ENCODE measurements at regions not wholly inside any gene's neighbourhood (a gene's known extent, or its start where the extent isn't known, plus 50 kb on each side); places are given as distances from the start of the nearest gene placed in this dataset.
A peak's percentile ranks its signal among the peaks of the same experiment; 100 is the strongest.

DNA sequence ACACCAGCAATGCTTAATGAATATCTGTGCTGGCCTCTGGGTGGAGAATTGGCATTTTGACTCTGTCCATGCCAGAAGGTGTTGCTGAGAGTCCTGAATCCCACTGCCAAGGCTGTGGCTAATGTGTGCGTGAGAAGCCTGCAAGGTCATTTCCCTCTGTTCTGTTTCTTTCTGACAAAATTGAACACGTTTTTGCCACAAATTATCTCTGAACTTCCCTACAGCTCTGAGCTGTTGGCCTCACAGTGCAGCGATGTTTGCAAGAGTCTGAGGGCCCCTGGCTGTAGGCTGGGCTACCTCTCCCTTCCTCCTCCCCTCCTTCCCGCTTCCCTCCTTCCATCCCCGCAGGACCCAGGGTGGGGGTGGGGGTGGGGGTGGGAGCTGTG, 154.1 kb upstream of the HS6ST1 start:
- no peaks in the 10 kb centered on the region for H3K36me3 ChIP-seq
- no peaks in the 10 kb centered on the region for H3K27me3 ChIP-seq (replicated peaks; ENCODE audit: insufficient read depth)
- no peak overlapping the region for H3K27ac ChIP-seq
- no peak for DNase-seq (ENCODE audit: low spot score)
- TF ChIP-seq POLR2A (IDR thresholded peaks at IDR 0.05) (no peak), POLR2AphosphoS5 (IDR thresholded peaks at IDR 0.05) (no peak)
- TF ChIP-seq, protein P1, sequence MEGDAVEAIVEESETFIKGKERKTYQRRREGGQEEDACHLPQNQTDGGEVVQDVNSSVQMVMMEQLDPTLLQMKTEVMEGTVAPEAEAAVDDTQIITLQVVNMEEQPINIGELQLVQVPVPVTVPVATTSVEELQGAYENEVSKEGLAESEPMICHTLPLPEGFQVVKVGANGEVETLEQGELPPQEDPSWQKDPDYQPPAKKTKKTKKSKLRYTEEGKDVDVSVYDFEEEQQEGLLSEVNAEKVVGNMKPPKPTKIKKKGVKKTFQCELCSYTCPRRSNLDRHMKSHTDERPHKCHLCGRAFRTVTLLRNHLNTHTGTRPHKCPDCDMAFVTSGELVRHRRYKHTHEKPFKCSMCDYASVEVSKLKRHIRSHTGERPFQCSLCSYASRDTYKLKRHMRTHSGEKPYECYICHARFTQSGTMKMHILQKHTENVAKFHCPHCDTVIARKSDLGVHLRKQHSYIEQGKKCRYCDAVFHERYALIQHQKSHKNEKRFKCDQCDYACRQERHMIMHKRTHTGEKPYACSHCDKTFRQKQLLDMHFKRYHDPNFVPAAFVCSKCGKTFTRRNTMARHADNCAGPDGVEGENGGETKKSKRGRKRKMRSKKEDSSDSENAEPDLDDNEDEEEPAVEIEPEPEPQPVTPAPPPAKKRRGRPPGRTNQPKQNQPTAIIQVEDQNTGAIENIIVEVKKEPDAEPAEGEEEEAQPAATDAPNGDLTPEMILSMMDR (IDR thresholded peaks at IDR 0.05): no peak
- WGBS: 26% methylated on average over 5 of the region's 5 CpGs
- no peaks in the 10 kb centered on the region for H3K9me3 ChIP-seq
- H3K4me3 ChIP-seq: no peak overlapping the region
- intact Hi-C loops (cut with DNase I): loop anchor here (5.0 kb wide), 1 partner anchor 150 kb away; no protein-coding TSS in a partner anchor
- H3K4me1 ChIP-seq (replicated peaks): no peaks in the 10 kb centered on the region

DNA sequence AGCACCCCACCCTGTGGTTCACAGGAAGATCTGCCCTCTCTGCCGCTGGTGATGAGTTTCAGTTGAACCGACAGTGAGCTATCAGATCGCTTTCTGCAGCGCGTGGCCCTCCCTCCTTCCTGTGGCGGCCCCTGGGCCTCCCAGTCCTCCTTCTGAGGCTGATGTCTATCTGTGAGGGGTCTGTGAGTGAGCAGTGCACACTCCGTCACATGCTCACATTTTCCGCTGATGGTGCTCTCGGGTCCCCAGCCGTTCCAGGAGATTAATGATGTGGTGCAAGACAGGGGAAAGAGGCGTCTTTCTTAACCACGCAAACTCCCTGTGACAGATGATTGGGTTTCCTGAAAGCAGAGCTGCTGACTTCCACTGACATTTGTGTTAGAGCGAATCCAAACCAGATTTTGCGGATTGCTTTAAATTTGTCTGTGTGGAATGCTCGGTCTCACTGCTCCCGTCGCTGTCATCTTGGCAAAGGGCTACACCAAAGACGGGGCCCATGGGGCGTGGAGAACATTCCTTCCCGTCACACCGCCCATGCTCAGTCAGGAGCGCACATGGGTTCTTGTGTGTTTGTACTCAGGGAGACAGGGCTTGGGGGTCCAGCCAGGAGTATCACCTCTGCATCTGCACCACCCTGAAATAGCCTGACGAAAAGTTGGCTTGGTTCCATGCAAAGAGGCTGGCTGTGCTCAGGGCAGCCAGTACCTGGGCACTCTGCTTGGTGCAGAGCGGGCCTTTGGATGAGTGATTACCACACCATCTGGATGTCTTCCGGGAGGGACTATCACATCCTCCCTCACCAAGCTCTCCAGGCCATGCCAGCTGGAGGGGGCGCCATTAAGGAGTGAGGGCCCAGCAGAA, 154.7 kb upstream of the HS6ST1 start:
- intact Hi-C loops (cut with DNase I): loop anchor here (5.0 kb wide), 1 partner anchor 151 kb away; no protein-coding TSS in a partner anchor
- no peaks in the 10 kb centered on the region for H3K9me3 ChIP-seq
- 22% methylated on average over 26 of the region's 26 CpGs for WGBS
- H3K4me3 ChIP-seq: no peak overlapping the region
- H3K4me1 ChIP-seq (replicated peaks): no peaks in the 10 kb centered on the region
- H3K27ac ChIP-seq: no peak overlapping the region
- peak; percentile 42 for DNase-seq (ENCODE audit: low spot score)
- H3K36me3 ChIP-seq: no peaks in the 10 kb centered on the region
- no peaks in the 10 kb centered on the region for H3K27me3 ChIP-seq (replicated peaks; ENCODE audit: insufficient read depth)
- TF ChIP-seq, protein P1 (IDR thresholded peaks at IDR 0.05): no peak
- TF ChIP-seq POLR2AphosphoS5 (IDR thresholded peaks at IDR 0.05): peak; percentile 22
- no peak for TF ChIP-seq POLR2A (IDR thresholded peaks at IDR 0.05)

DNA sequence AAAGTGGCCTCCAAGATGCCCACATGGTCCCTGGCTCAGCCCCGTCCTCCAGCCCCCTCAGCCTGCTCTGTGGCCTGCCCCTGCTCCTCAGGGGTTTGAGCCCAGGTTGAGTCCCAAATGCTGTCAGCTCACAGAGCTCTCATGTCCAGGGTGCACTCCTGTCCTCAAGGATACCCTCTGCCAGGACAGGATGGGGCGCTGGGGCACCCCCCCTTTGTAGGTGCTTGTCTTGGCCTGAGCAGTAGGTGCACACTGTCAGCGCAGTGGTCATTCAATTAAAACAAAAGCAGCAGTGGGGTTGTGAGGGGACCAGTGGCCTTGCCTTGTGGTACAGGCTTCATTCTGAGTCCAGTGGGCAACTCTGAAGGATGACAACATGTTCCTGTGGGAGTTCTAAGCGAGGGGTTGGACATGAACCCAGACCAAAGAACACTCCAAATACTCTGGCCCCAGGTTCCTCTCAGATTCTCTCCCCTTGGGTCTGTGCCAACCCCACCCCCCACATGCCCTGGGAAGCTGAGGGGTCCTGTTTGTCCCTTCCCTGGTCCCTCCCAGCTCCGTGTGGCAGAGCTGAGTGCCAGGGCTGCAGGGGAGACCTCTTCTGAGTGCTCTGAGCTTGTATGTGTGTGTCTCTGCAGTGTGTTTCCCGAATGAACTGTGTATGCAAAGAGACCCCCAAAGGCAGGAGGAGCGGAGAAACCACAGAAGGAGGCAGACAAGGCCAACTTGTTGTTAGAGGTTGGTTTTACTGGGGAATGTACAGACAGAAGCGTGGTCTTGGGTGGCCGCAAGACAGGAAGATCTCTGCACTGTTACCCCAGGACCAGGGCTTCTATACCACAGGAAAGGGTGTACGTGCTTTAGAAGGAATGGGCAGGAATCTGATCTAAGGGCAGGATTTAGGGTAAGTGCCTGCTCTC, 155.6 kb upstream of the HS6ST1 start:
- H3K9me3 ChIP-seq: no peaks in the 10 kb centered on the region
- TF ChIP-seq POLR2A (IDR thresholded peaks at IDR 0.05) (no peak), POLR2AphosphoS5 (IDR thresholded peaks at IDR 0.05) (no peak)
- TF ChIP-seq, protein P1 (IDR thresholded peaks at IDR 0.05): no peak
- 84% methylated on average over 10 of the region's 10 CpGs for WGBS
- H3K4me3 ChIP-seq: no peak overlapping the region
- H3K4me1 ChIP-seq (replicated peaks): no peaks in the 10 kb centered on the region
- H3K36me3 ChIP-seq: no peaks in the 10 kb centered on the region
- H3K27ac ChIP-seq: no peak overlapping the region
- no peak for DNase-seq (ENCODE audit: low spot score)
- intact Hi-C loops (cut with DNase I): loop anchor here (5.0 kb wide), 1 partner anchor 152 kb away; no protein-coding TSS in a partner anchor
- no peaks in the 10 kb centered on the region for H3K27me3 ChIP-seq (replicated peaks; ENCODE audit: insufficient read depth)

DNA sequence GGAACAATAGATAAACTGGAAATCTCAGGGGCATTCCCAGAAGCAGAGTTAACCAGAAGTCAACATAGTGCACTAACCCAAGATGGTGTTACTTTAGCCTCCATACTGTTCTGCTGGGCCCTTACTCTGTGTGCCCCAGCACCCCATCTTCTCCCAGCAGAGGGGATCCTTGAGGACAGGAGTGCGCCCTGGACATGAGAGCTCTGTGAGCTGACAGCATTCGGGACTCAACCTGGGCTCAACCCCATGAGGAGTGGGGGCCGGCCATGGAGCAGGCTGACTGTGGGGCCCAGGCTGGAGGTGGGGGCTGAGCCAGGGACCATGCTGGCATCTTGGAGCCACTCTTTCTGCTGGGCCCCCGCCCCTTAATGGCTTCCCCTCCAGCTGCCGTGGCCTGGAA, 156.3 kb upstream of the HS6ST1 start:
- WGBS: 90% methylated on average over 3 of the region's 5 CpGs
- TF ChIP-seq POLR2AphosphoS5 (IDR thresholded peaks at IDR 0.05): no peak
- TF ChIP-seq, protein P1 (IDR thresholded peaks at IDR 0.05): no peak
- no peak for TF ChIP-seq POLR2A (IDR thresholded peaks at IDR 0.05)
- H3K27me3 ChIP-seq (replicated peaks; ENCODE audit: insufficient read depth): no peaks in the 10 kb centered on the region
- no peaks in the 10 kb centered on the region for H3K9me3 ChIP-seq
- intact Hi-C loops (cut with DNase I): loop anchor here (5.0 kb wide), 1 partner anchor 153 kb away; no protein-coding TSS in a partner anchor
- no peaks in the 10 kb centered on the region for H3K36me3 ChIP-seq
- no peak for DNase-seq (ENCODE audit: low spot score)
- H3K4me1 ChIP-seq (replicated peaks): no peaks in the 10 kb centered on the region
- no peak overlapping the region for H3K27ac ChIP-seq
- no peak overlapping the region for H3K4me3 ChIP-seq

Measured in prostate gland (tissue), 2 donors.